Mesenchymal stem cell (in vitro differentiated cells and primary cell): ENCODE measurements at regions not wholly inside any gene's neighbourhood (a gene's known extent, or its start where the extent isn't known, plus 50 kb on each side); places are given as distances from the start of the nearest gene placed in this dataset.

Experiments
- DNase-seq: peaks from one replicate; pipeline ENCODE4 v3.0.0-alpha.2; 2013
- H2AFZ ChIP-seq: one replicate; pipeline ENCODE4 v1.6.1; 2013; ENCODE audit warnings: low read depth, mild to moderate bottlenecking, control low read depth, inconsistent platforms, low read length, moderate library complexity
- H2AK5ac ChIP-seq: 2 replicates; pipeline ENCODE4 v1.6.1; 2013; ENCODE audit warnings: low read length, moderate library complexity, mild to moderate bottlenecking, inconsistent platforms; ENCODE audit not compliant: severe bottlenecking
- H2BK120ac ChIP-seq: one replicate; pipeline ENCODE4 v1.6.1; 2013; ENCODE audit warnings: low read depth, mild to moderate bottlenecking, inconsistent platforms, low read length, moderate library complexity
- H2BK12ac ChIP-seq, 2 experiments: one replicate each; pipeline ENCODE4 v1.6.1; 2013; ENCODE audit warnings: inconsistent platforms in 2 of 2, low read length in 2 of 2, mild to moderate bottlenecking in 2 of 2, moderate library complexity in 2 of 2, control low read depth in 1 of 2
- H2BK15ac ChIP-seq: one replicate; pipeline ENCODE4 v1.6.1; 2013; ENCODE audit warnings: mild to moderate bottlenecking, low read depth, inconsistent platforms; ENCODE audit not compliant: poor library complexity, severe bottlenecking
- H2BK5ac ChIP-seq: 2 replicates; pipeline ENCODE4 v1.6.1; 2013; ENCODE audit warnings: low read depth, mild to moderate bottlenecking, low read length, control low read depth, inconsistent platforms; ENCODE audit not compliant: poor library complexity, severe bottlenecking
- H3K14ac ChIP-seq, 2 experiments: one replicate each; pipeline ENCODE4 v1.6.1; 2013; ENCODE audit warnings: inconsistent platforms in 2 of 2, low read length in 2 of 2, control low read depth in 1 of 2, mild to moderate bottlenecking in 1 of 2, moderate library complexity in 1 of 2
- H3K18ac ChIP-seq, 2 experiments: one replicate each; pipeline ENCODE4 v1.6.1; 2013; ENCODE audit warnings: inconsistent platforms in 2 of 2, low read length in 2 of 2, control low read depth in 1 of 2, low read depth in 1 of 2, mild to moderate bottlenecking in 1 of 2
- H3K23ac ChIP-seq, 2 experiments: one replicate each; pipeline ENCODE4 v1.6.1; 2013; ENCODE audit warnings: inconsistent platforms in 2 of 2, low read length in 2 of 2, mild to moderate bottlenecking in 2 of 2, moderate library complexity in 2 of 2, control low read depth in 1 of 2
- H3K27ac ChIP-seq: 2 replicates; pipeline ENCODE4 v1.5.1; 2013; ENCODE audit warnings: mild to moderate bottlenecking, moderate library complexity, low read length, control low read depth, inconsistent platforms; ENCODE audit not compliant: poor library complexity, severe bottlenecking
- H3K27me3 ChIP-seq, 2 experiments: 2 replicates each; pipeline versions ENCODE4 v1.6.1 to v1.7.0; 2013; ENCODE audit warnings: low read length in 2 of 2, mild to moderate bottlenecking in 2 of 2, moderate library complexity in 2 of 2, control low read depth in 1 of 2, inconsistent platforms in 1 of 2; ENCODE audit not compliant: control insufficient read depth in 1 of 2, insufficient read depth in 1 of 2
- H3K36me3 ChIP-seq, 2 experiments: 2 replicates each; pipeline versions ENCODE4 v1.6.1 to v1.7.0; 2013; ENCODE audit warnings: low read length in 2 of 2, control low read depth in 1 of 2, inconsistent platforms in 1 of 2, low read depth in 1 of 2, mild to moderate bottlenecking in 1 of 2; ENCODE audit not compliant: insufficient read depth in 2 of 2, control insufficient read depth in 1 of 2
- H3K4ac ChIP-seq, 2 experiments: one replicate each; pipeline ENCODE4 v1.6.1; 2013; ENCODE audit warnings: inconsistent platforms in 2 of 2, low read length in 2 of 2, mild to moderate bottlenecking in 2 of 2, moderate library complexity in 2 of 2, control low read depth in 1 of 2, low read depth in 1 of 2
- H3K4me1 ChIP-seq: 2 replicates; pipeline ENCODE4 v1.6.1; 2013; ENCODE audit warnings: low read depth, low read length, control low read depth; ENCODE audit not compliant: control insufficient read depth, insufficient read depth
- H3K4me2 ChIP-seq: 2 replicates; pipeline ENCODE4 v1.6.1; 2013; ENCODE audit warnings: low read length, mild to moderate bottlenecking, inconsistent platforms; ENCODE audit not compliant: poor library complexity, severe bottlenecking
- H3K4me3 ChIP-seq, 2 experiments: 2 replicates each; pipeline versions ENCODE4 v1.5.1 to v1.7.0; 2013; ENCODE audit warnings: low read length in 2 of 2, mild to moderate bottlenecking in 2 of 2, control low read depth in 1 of 2, low read depth in 1 of 2; ENCODE audit not compliant: insufficient read depth in 1 of 2
- H3K79me1 ChIP-seq: replicated peaks from 2 replicates; pipeline ENCODE4 v1.6.1; 2013; ENCODE audit warnings: mild to moderate bottlenecking, control low read depth, low read length, inconsistent platforms; ENCODE audit not compliant: poor library complexity, severe bottlenecking
- H3K9ac ChIP-seq: 2 replicates; pipeline ENCODE4 v1.7.0; 2013; ENCODE audit warnings: mild to moderate bottlenecking, low read length, moderate library complexity
- H3K9me3 ChIP-seq: 2 replicates; pipeline ENCODE4 v1.7.0; 2013; ENCODE audit warnings: mild to moderate bottlenecking, low read length; ENCODE audit not compliant: control insufficient read depth
- H4K8ac ChIP-seq: one replicate; pipeline ENCODE4 v1.6.1; 2013; ENCODE audit warnings: inconsistent platforms, mild to moderate bottlenecking, low read length, moderate library complexity
- H4K91ac ChIP-seq: one replicate; pipeline ENCODE4 v1.6.1; 2013; ENCODE audit warnings: mild to moderate bottlenecking, low read length, inconsistent platforms
- WGBS: methylation state at CpG from one replicate; pipeline ENCODE4 v1.1.7; 2013; ENCODE audit warnings: mixed read lengths; 5-methylcytosine and 5-hydroxymethylcytosine counted together

- H3K4ac ChIP-seq, result no peak overlapping the region
- H4K8ac ChIP-seq, result no peak overlapping the region
- H3K18ac ChIP-seq, result no peak overlapping the region
- no peak overlapping the region for H3K27ac ChIP-seq
- no peaks in the 10 kb centered on the region for H3K27me3 ChIP-seq
- DNase-seq, result no peak
- H2BK120ac ChIP-seq, result no peak overlapping the region
- no peak overlapping the region for H2BK12ac ChIP-seq
- H3K4me2 ChIP-seq, result no peak overlapping the region
- H3K9ac ChIP-seq, result no peak overlapping the region
- no peak overlapping the region for H2AFZ ChIP-seq
- WGBS, result 83% methylated on average over 1 of the region's 1 CpG
- H3K79me1 ChIP-seq, result no peaks in the 10 kb centered on the region
- H3K23ac ChIP-seq, result no peak overlapping the region
- H4K91ac ChIP-seq, result no peak overlapping the region
- no peaks in the 10 kb centered on the region for H3K9me3 ChIP-seq
- H3K4me3 ChIP-seq, result no peak overlapping the region
- H2AK5ac ChIP-seq, result no peak overlapping the region
- no peak overlapping the region for H2BK15ac ChIP-seq
- H2BK5ac ChIP-seq, result no peak overlapping the region
- H3K4me1 ChIP-seq, result no peaks in the 10 kb centered on the region
- H3K14ac ChIP-seq, result no peak overlapping the region
- no peaks in the 10 kb centered on the region for H3K36me3 ChIP-seq
These were observed 628.0 kb downstream of the EPHA7 start for GRCh38 chr6:92791403-92791802.

GRCh38 chr6:92790381-92790780 lies 629.0 kb downstream of the EPHA7 start:
- no peak overlapping the region for H3K14ac ChIP-seq
- no peak overlapping the region for H2BK120ac ChIP-seq
- no peaks in the 10 kb centered on the region for H3K36me3 ChIP-seq
- no peaks in the 10 kb centered on the region for H3K4me1 ChIP-seq
- H4K8ac ChIP-seq, result no peak overlapping the region
- no peak overlapping the region for H3K4me3 ChIP-seq
- H3K27ac ChIP-seq, result no peak overlapping the region
- no peak overlapping the region for H3K9ac ChIP-seq
- no peaks in the 10 kb centered on the region for H3K9me3 ChIP-seq
- H3K23ac ChIP-seq, result no peak overlapping the region
- H2AFZ ChIP-seq, result no peak overlapping the region
- H2AK5ac ChIP-seq, result no peak overlapping the region
- H3K4ac ChIP-seq, result no peak overlapping the region
- H2BK12ac ChIP-seq, result no peak overlapping the region
- no peak overlapping the region for H2BK5ac ChIP-seq
- no peaks in the 10 kb centered on the region for H3K79me1 ChIP-seq
- no peak overlapping the region for H4K91ac ChIP-seq
- H3K18ac ChIP-seq, result no peak overlapping the region
- no peak for DNase-seq
- no peak overlapping the region for H2BK15ac ChIP-seq
- no peaks in the 10 kb centered on the region for H3K27me3 ChIP-seq
- H3K4me2 ChIP-seq, result no peak overlapping the region
- WGBS, result 92% methylated on average over 2 of the region's 3 CpGs

GRCh38 chr6:92784235-92784634 lies 635.1 kb downstream of the EPHA7 start:
- Histone ChIP-seq H3K27ac (no peak overlapping the region), H3K23ac (no peak overlapping the region), H2AFZ (no peak overlapping the region), H3K4me1 (no peaks in the 10 kb centered on the region), H3K4ac (no peak overlapping the region), H3K14ac (no peak overlapping the region), H3K4me3 (no peak overlapping the region), H4K91ac (no peak overlapping the region), H2BK120ac (no peak overlapping the region), H3K27me3 (no peaks in the 10 kb centered on the region), H2BK5ac (no peak overlapping the region), H4K8ac (no peak overlapping the region), H2BK12ac (no peak overlapping the region), H2BK15ac (no peak overlapping the region), H3K36me3 (no peaks in the 10 kb centered on the region), H3K79me1 (no peaks in the 10 kb centered on the region), H3K4me2 (no peak overlapping the region), H3K18ac (no peak overlapping the region), H2AK5ac (no peak overlapping the region), H3K9me3 (no peaks in the 10 kb centered on the region), H3K9ac (no peak overlapping the region)
- 76% methylated on average over 1 of the region's 1 CpG for WGBS
- no peak for DNase-seq

- H3K4ac ChIP-seq, result no peak overlapping the region
- DNase-seq, result peak; percentile 81
- H3K18ac ChIP-seq, result no peak overlapping the region
- no peak overlapping the region for H3K14ac ChIP-seq
- H4K8ac ChIP-seq, result no peak overlapping the region
- no peaks in the 10 kb centered on the region for H3K36me3 ChIP-seq
- WGBS, result 0% methylated on average over 1 of the region's 1 CpG
- H2BK5ac ChIP-seq, result no peak overlapping the region
- H2BK15ac ChIP-seq, result no peak overlapping the region
- H3K79me1 ChIP-seq, result no peaks in the 10 kb centered on the region
- no peak overlapping the region for H4K91ac ChIP-seq
- H3K4me2 ChIP-seq, result no peak overlapping the region
- H2AK5ac ChIP-seq, result no peak overlapping the region
- H3K4me1 ChIP-seq, result no peaks in the 10 kb centered on the region
- H3K27me3 ChIP-seq, result no peaks in the 10 kb centered on the region
- H3K27ac ChIP-seq, result no peak overlapping the region
- H3K9me3 ChIP-seq, result no peaks in the 10 kb centered on the region
- no peak overlapping the region for H2AFZ ChIP-seq
- H3K23ac ChIP-seq, result no peak overlapping the region
- H3K4me3 ChIP-seq, result peak overlapping the region in 1 of 2 experiments; percentile 30
- peak overlapping the region; percentile 29 for H3K9ac ChIP-seq
- no peak overlapping the region for H2BK12ac ChIP-seq
- no peak overlapping the region for H2BK120ac ChIP-seq
These were observed 639.6 kb downstream of the EPHA7 start for GRCh38 chr6:92779746-92780145.
